HG03196 (cell line): ENCODE measurements at regions not wholly inside any gene's neighbourhood (a gene's known extent, or its start where the extent isn't known, plus 50 kb on each side); places are given as distances from the start of the nearest gene placed in this dataset.
A peak's percentile ranks its signal among the peaks of the same experiment; 100 is the strongest.

Source experiments
- ATAC-seq: cut with Tn5 transposase; IDR thresholded peaks from one replicate; pipeline ENCODE4 v1.9.1; 2021; ENCODE audit not compliant: unreplicated experiment

DNA sequence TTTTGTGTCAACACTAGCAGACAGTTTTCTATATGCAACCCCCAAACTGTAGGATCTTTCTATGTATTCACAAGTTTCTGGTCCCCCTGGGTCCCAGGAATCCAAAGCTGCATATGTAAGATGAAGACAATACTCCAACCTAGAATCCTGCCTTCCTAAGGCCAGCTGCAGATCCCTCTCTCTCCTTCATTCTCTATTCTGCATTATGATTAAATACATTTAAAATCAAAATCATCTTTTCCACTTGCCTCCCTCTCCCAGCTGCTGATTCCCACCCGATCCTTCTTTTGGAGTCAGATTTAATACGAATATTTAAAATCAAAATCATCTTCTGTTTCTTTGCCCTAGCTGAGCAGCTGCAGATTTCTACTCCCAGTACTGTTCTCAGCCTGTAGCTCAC is 783.0 kb upstream of the ZEB2 start:
- no peak for ATAC-seq

GRCh38 chr2:145302451-145302850 is 782.5 kb upstream of the ZEB2 start:
- no peak for ATAC-seq

DNA sequence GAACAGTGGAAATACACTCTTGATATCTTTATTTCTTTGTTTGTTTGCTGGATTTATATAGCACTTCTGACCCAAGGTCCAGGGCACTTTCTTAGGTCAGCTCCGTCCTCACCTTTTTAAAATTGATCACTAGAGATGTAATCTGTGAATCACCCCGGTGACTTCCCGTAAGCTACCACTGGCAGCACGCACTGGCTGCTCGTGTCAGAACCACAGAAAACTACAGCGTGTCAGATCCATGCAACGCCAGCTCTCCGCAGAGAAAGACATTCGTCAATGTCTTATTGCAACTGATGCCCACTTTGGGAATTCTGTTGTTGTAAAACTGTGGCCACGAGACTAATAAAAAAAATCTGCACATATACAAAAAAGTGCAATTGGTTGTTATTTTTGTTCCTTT is 779.4 kb upstream of the ZEB2 start:
- no peak for ATAC-seq

- no peak for ATAC-seq
These were observed 772.2 kb upstream of the ZEB2 start for GRCh38 chr2:145292166-145292565.

GRCh38 chr2:145290986-145291385 is 771.1 kb upstream of the ZEB2 start:
- ATAC-seq: no peak

DNA sequence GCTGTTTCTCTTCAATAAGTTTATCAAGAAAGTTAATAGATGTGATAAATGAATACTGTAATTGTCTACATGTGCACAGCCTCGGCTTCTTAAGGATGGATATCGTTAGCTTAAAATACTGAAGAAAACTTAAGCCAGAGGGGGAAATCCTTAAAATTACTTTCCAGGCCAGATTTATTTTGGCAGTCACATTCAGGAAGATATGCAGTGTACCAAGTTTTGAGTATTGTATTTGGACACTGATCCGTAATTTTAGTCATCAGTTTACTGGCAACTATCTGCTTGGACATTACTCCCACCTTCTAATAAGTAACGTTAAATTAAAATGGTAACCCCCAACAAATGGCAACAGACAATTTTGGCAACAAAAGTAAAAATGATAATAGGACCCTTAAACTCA is 770.0 kb upstream of the ZEB2 start:
- no peak for ATAC-seq

DNA sequence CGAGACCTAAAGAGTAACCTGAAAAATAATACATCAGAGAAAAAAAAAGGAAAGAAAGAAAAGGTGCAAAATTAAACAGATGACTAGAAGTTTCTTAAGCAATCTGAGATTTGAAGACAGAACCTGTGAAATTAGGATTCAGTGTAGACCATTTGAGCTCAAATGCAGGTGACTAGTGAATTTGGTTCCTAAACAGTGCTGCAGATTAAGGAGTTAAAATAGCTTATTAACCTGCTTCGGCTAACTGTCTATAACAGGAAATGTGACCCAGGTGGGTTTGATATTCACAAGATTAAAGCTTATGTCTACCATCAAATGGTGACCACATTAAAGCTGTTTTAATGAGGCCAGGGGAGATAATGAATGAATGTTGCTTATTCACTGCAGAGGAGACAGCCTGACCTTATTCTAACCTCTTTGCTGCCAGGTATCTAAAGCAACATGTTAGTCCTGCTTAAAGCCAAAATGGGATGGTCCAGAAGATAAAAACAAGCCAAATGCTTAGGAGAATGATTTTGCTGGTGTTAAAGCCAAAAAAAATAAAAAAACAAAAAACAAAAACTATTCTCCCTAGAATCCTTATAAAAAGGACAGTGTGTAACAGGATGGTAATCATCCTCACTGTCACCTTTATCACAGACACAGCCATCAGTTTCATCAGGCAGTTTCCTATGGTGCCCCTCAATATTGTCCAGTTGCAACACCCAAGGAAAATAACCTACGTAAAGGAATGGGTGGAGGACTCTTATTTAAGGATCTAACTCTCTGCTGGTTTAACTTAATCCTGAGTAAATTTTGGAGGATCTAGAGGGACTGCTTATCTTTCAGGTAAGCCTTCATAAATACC is 769.0 kb upstream of the ZEB2 start:
- ATAC-seq: no peak

DNA sequence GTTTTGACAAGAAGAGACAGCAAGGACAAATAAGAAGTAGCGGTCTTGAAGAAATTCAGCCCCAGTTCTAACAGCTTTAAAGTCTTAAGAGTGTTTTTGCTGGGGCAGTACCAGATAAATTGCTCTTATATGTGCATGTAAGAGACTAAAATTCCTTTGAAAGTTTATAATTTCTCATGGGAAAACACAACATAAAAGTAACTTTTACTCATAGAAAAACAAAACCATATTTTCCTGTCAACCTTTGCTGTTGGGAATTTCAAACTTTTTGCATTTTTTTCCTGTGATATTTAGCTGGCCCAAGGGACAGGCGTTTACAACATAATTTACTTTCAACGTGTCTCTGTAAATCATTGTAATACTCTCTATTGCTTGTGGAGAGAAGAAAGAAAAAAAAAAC is 767.8 kb upstream of the ZEB2 start:
- no peak for ATAC-seq

- ATAC-seq: no peak
These were observed 766.9 kb upstream of the ZEB2 start for GRCh38 chr2:145286716-145287275.

GRCh38 chr2:145284551-145284950 is 764.6 kb upstream of the ZEB2 start:
- no peak for ATAC-seq

DNA sequence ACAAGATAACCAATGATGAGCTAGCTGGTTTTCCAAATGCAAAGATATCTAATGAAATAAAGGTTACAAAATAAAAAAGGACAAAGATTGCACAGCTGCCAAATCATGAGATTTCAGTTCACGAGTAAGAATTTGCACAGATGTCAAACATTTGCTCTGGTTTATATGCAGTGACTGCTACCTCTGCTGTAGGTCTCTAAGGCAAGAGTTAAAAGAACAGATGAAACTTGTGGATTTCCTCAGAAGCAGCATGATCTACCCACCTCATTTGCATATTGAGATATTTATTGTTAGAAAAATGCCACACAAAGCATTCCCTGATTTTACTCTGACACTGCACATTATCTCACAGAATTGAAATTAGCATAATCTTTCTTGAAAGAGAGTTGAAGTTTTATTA is 763.2 kb upstream of the ZEB2 start:
- no peak for ATAC-seq

- ATAC-seq: no peak
These were observed 758.0 kb upstream of the ZEB2 start for GRCh38 chr2:145277922-145278321.

- no peak for ATAC-seq
These were observed 753.9 kb upstream of the ZEB2 start for GRCh38 chr2:145273840-145274239.

GRCh38 chr2:145268931-145269330 is 749.0 kb upstream of the ZEB2 start:
- no peak for ATAC-seq

GRCh38 chr2:145267451-145267850 is 747.5 kb upstream of the ZEB2 start:
- no peak for ATAC-seq

GRCh38 chr2:145265244-145265643 is 745.3 kb upstream of the ZEB2 start:
- ATAC-seq: no peak

- no peak for ATAC-seq
These were observed 740.8 kb upstream of the ZEB2 start for GRCh38 chr2:145260674-145261073.

- ATAC-seq: no peak
These were observed 740.2 kb upstream of the ZEB2 start for GRCh38 chr2:145260081-145260480.

- ATAC-seq: peak; percentile 53
These were observed 739.1 kb upstream of the ZEB2 start for GRCh38 chr2:145258903-145259579.

DNA sequence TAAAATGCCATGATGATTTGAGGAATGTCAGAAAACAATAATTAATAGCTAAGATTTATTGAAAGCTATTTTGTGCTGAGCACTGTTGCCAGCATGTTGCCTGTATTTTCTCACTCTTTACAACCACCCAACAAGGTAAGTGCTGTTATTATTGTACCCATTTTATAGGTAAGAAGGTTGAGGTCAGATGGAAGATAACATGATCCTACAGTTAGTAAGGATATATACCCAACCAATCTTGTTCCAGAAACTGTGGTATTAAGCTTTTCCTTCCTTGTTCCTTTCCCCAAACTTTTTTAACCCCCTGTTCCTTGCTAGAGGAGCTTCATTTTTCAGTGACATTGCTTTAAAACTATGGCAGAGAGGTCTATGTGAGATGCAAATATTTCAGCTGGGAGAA is 738.0 kb upstream of the ZEB2 start:
- ATAC-seq: no peak

DNA sequence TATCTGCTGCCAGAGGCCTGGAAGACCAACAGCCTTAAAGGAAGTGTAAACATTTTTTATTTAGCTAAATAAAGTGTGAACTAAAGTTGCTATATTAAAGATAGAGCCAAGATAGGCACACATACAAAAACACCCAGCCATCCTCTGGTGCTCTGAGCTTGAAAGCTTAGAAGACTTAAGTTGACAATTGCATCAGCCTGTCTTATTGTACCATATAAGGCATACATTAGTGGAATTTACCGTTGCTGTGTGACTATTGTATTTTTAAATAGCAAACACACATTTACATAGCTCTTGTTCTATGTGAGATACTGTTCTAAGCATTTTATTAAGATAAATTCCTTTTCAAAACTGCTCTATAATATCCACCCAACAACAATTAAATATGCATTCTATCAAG is 736.6 kb upstream of the ZEB2 start:
- ATAC-seq: no peak

DNA sequence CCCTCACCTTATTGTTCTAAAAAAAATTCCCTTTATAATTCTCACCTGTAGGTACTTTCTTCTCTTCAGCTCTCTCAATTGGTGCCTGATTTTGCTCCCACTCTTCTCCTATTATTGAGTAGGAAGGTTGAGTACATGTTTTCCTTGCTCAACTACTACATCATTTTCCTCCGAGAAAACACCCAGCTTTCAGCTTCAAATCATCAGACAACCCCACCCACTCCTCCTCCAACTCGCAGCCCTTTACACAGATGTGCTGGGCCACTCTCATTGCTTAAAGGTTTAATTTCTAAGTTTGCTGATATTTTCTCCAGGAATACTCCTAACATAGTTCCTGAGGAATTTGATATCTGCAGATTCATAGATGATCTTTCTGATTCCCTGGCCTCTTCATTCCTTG is 734.4 kb upstream of the ZEB2 start:
- ATAC-seq: no peak
